ENCODE measurements at regions not wholly inside any gene's neighbourhood (a gene's known extent, or its start where the extent isn't known, plus 50 kb on each side); places are given as distances from the start of the nearest gene placed in this dataset.

DNA sequence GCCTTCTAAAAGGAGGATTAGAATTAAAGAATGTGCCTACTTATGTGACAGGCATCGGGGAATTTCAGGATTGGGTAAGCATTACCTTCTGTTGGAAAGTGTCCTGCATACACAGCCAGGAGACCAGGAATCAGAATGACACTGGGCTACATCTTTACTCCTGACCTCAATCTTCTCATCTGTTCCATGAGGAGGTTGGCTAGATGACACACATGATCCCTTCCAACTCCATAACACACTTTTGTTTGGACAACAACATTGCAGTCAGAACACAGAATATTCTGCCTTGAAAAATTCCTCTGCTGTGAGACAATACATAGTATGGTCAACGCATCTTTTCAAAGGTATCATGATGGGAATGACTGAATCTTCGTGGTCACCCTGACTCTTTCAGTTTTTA lies 1281.2 kb upstream of the SORCS1 start:
- no peaks in the 10 kb centered on the region for H3K9me3 ChIP-seq (ENCODE audit: insufficient read depth in 2 of 2, low read depth in 1 of 2, low read length in 1 of 2)
- no peak overlapping the region for H2BK12ac ChIP-seq (ENCODE audit: low read depth, low read length)
- no peak overlapping the region for H4K91ac ChIP-seq (replicated peaks; ENCODE audit: insufficient read length, low read length)
- H3K27ac ChIP-seq (ENCODE audit: low read depth, low read length) = no peak overlapping the region
- no peak overlapping the region for H2BK5ac ChIP-seq (ENCODE audit: low read depth, low read length)
- H3K23me2 ChIP-seq (ENCODE audit: low read depth, low read length) = no peaks in the 10 kb centered on the region
- no peak overlapping the region for H3K23ac ChIP-seq (ENCODE audit: insufficient read length)
- FAIRE-seq (no peak), DNase-seq (ENCODE audit: low read depth in 1 of 2, low spot score in 2 of 2) (no peak)
- H3K4me2 ChIP-seq (ENCODE audit: insufficient read depth in 1 of 2, low read depth in 2 of 2, low read length in 2 of 2) = no peak overlapping the region
- WGBS, 2 experiments (ENCODE audit: extremely low coverage in 1 of 2, insufficient coverage in 1 of 2, insufficient read length in 1 of 2, insufficient replicate concordance in 2 of 2, low coverage in 1 of 2, low lambda C conversion rate in 2 of 2, missing lambda C conversion rate in 1 of 2) = 88% methylated on average over 3 of the region's 3 CpGs; no CpG with 5 or more reads in 1 of the 2 experiments
- no peak overlapping the region for H2BK15ac ChIP-seq (ENCODE audit: low read length)
- no peak overlapping the region for H3K56ac ChIP-seq (replicated peaks; ENCODE audit: insufficient read length, low read depth, low read length)
- no peaks in the 10 kb centered on the region for H3K4me1 ChIP-seq (replicated peaks in 1 of 4; ENCODE audit: control insufficient read depth in 3 of 4, insufficient read depth in 4 of 4, low read length in 3 of 4)
- TF ChIP-seq SIX5 (IDR thresholded peaks at IDR 0.05; ENCODE audit: low read depth, low read length) (no peak), CBX8 (IDR thresholded peaks at IDR 0.05; ENCODE audit: borderline replicate concordance, low read depth, low read length) (no peak), BRCA1 (IDR thresholded peaks at IDR 0.05; ENCODE audit: low read depth, low read length) (no peak)
- POLR2A ChIA-PET (ENCODE audit: partially characterized antibody) = no interaction called here
- no peaks in the 10 kb centered on the region for H4K20me1 ChIP-seq (replicated peaks in 1 of 2; ENCODE audit: control insufficient read depth in 1 of 2, insufficient read depth in 2 of 2, low read length in 2 of 2)
- H2AK5ac ChIP-seq (ENCODE audit: low read depth, low read length) = no peak overlapping the region
- no peaks in the 10 kb centered on the region for H3K27me3 ChIP-seq (replicated peaks in 1 of 4; ENCODE audit: control insufficient read depth in 3 of 4, extremely low read depth in 1 of 4, insufficient read depth in 3 of 4, low read length in 3 of 4)
- CTCF ChIA-PET (ENCODE audit: partially characterized antibody) = no interaction called here
- H2BK20ac ChIP-seq (ENCODE audit: low read length) = no peak overlapping the region
- H3K9ac ChIP-seq (replicated peaks in 1 of 4; ENCODE audit: extremely low read depth in 1 of 4, low read depth in 3 of 4, low read length in 3 of 4) = no peak overlapping the region
- H4K8ac ChIP-seq (ENCODE audit: extremely low read depth, insufficient read depth, low read length) = no peak overlapping the region
- no peak overlapping the region for H4K5ac ChIP-seq (ENCODE audit: insufficient read length, low read depth, low read length)
- no peak overlapping the region for H2AFZ ChIP-seq (ENCODE audit: low read length)
- H3K4me3 ChIP-seq (ENCODE audit: extremely low read depth in 1 of 4, insufficient read depth in 2 of 4, low read depth in 3 of 4, low read length in 4 of 4) = no peak overlapping the region
- H3K79me1 ChIP-seq (ENCODE audit: low read depth, low read length) = no peaks in the 10 kb centered on the region
- H3K4ac ChIP-seq (replicated peaks; ENCODE audit: insufficient read length, low read depth, low read length) = no peak overlapping the region
- H3K14ac ChIP-seq (ENCODE audit: insufficient read length) = no peak overlapping the region
- no peaks in the 10 kb centered on the region for H3K36me3 ChIP-seq (ENCODE audit: control insufficient read depth in 2 of 4, insufficient read depth in 4 of 4, low read length in 3 of 4)
- no peaks in the 10 kb centered on the region for H3K79me2 ChIP-seq (ENCODE audit: control insufficient read depth in 1 of 2, insufficient read depth in 2 of 2, low read length in 2 of 2)
- H2BK120ac ChIP-seq (replicated peaks; ENCODE audit: low read depth, low read length) = no peak overlapping the region
- H3K18ac ChIP-seq (ENCODE audit: extremely low read depth, low read length) = no peak overlapping the region
